ENCODE measurements at regions not wholly inside any gene's neighbourhood (a gene's known extent, or its start where the extent isn't known, plus 50 kb on each side); places are given as distances from the start of the nearest gene placed in this dataset.

DNA sequence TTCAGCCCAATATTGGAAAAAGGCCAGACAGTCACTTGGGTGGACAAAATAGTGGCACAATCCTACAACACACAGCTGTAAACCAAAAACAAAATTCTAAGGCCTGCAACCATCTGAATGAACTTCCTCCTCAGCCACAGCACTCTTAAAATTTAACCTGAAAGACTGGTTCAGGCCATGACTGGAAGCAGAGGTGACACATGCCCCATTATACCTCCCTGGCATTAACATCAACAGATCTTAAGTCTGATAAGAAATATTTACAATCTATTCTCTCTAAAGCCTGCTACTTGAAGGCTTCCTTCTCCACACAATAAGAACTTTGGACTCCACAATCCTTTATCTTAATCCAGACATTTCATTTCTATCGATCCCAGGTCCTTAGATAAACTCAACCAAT, 192.4 kb upstream of the LRP1B start:
- no peak overlapping the region for H3K4me3 ChIP-seq (ENCODE audit: low read length)
- no peak for DNase-seq (ENCODE audit: low read depth)
- TF ChIP-seq, protein P1, sequence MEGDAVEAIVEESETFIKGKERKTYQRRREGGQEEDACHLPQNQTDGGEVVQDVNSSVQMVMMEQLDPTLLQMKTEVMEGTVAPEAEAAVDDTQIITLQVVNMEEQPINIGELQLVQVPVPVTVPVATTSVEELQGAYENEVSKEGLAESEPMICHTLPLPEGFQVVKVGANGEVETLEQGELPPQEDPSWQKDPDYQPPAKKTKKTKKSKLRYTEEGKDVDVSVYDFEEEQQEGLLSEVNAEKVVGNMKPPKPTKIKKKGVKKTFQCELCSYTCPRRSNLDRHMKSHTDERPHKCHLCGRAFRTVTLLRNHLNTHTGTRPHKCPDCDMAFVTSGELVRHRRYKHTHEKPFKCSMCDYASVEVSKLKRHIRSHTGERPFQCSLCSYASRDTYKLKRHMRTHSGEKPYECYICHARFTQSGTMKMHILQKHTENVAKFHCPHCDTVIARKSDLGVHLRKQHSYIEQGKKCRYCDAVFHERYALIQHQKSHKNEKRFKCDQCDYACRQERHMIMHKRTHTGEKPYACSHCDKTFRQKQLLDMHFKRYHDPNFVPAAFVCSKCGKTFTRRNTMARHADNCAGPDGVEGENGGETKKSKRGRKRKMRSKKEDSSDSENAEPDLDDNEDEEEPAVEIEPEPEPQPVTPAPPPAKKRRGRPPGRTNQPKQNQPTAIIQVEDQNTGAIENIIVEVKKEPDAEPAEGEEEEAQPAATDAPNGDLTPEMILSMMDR (conservative IDR thresholded peaks at IDR 0.05; ENCODE audit: low read length), result no peak

DNA sequence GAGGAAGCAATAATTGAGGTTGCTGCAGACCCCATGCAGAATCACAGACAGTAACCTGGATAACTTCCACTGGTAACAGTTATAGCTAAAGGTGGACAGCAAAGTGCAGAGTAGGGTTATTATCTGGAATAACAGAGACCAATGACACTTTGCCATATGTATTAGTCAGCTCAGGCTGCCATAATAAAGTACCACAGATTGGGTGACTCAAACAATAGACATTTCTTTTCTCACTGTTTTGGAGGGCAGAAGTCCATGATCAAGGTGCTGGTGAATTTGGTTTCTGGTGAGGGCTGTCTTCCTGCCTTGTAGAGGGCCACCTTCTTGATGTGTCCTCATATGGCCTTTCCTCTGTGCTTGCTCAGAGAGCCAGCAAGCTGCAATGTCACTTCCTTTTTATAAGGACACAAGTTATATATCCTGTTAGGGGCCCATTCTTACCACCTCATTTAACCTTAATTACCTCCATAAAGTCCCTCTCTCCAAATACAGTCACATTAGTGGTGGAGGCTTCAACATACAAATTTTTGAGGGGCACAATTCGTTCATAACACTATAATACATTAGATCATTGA, 191.0 kb upstream of the LRP1B start:
- no peak for DNase-seq (ENCODE audit: low read depth)
- TF ChIP-seq, protein P1 (conservative IDR thresholded peaks at IDR 0.05; ENCODE audit: low read length), result no peak

DNA sequence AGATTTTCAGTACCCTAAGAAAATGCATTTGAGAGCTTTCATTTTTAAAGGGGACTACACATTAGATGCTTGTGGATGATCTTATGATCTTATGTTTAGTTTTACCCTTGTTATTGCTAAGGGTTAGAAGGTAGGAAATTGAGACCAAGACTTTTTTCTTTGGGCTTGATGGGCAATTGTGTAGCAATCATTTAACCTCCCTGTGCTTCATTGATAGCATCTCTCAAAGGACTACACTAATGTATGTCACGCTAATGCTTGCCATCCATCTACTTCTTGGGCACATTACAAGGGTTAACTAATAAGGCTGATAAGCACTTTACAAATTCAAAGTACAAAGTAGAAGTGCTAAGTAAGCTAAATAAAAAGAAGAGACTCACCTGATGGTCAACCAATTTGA, 189.3 kb upstream of the LRP1B start:
- H3K4me3 ChIP-seq (ENCODE audit: low read length), result no peak overlapping the region
- DNase-seq (ENCODE audit: low read depth), result no peak
- TF ChIP-seq, protein P1 (conservative IDR thresholded peaks at IDR 0.05; ENCODE audit: low read length), result no peak

More for the DNA sequence above, 191.0 kb upstream of the LRP1B start:
- H3K4me3 ChIP-seq (ENCODE audit: low read length), result no peak overlapping the region

DNA sequence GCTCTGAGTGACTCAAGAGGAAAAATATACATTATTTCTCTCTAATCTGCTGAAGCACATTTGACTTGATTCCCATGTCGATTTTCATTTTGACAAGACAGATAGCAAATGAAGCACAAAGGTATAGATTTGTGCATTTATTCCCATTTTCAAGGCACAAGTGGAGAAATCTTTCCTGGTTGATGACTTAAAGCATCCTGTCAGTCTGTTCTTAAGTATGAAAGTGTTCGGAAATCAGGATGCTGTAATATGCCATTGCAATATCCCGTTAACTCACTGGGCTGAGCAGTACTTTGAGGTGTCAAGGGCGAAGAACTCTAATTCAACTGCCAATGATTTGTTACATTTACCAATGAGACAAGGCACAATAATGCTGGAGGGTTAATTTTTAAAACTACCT, 185.2 kb upstream of the LRP1B start:
- TF ChIP-seq, protein P1 (conservative IDR thresholded peaks at IDR 0.05; ENCODE audit: low read length), result no peak
- no peak for DNase-seq (ENCODE audit: low read depth)
- no peak overlapping the region for H3K4me3 ChIP-seq (ENCODE audit: low read length)

DNA sequence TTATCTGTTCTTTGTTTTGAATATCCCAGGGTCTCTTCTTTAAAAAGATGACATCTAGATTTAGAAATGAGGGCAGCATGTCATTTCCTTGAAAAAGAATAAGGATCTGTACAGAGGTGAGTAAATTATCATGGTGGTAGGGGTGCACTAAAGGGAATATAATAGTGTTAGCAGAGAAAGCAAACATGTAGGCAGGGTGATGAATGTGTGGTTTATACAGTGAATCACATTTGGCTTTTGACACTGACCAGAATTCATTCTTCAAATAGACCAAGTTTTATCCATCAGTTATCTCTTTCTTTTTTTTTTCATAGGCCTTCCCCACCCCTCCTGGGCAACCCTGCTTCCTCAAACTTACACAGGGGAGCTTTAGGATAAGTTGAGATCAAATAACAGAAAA, 184.5 kb upstream of the LRP1B start:
- no peak for DNase-seq (ENCODE audit: low read depth)

DNA sequence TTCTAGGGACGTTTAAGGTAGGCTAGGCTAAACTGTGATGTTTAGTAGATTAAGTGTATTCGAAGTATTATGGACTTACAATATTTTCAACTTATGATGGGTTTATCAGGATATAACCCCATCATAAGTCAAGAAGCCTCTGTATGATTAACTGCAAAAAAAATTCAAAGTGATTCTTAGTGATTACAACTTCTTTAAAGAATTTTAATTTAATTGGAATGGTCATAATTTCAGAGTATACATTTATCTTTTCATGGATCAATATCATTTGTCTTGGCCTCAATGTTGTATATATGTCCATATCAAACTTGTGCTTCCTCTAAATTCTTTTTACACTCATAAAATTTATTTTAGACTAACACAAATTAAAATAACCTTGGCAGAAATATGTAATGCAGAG, 183.3 kb upstream of the LRP1B start:
- TF ChIP-seq, protein P1 (conservative IDR thresholded peaks at IDR 0.05; ENCODE audit: low read length), result no peak
- DNase-seq (ENCODE audit: low read depth), result no peak
- no peak overlapping the region for H3K4me3 ChIP-seq (ENCODE audit: low read length)

More for the DNA sequence above, 184.5 kb upstream of the LRP1B start:
- TF ChIP-seq, protein P1 (conservative IDR thresholded peaks at IDR 0.05; ENCODE audit: low read length), result no peak
- H3K4me3 ChIP-seq (ENCODE audit: low read length), result no peak overlapping the region

DNA sequence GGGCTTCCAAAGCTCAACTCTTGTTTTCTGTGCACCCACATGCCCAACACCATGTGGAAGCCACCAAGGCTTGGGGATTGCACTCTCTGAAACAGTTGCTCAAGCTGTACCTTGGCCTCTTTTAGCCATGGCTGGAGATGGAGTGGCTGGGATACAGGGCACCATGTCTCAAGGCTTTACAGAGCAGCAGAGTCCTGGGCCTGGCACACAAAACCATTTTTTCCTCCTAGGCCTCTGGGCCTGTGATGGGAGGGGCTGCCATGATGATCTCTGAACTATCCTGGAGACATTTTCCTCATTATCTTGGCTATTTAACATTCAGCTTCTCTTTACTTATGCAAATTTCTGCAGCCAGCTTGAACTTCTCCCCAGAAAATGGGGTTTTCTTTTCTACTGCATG, 179.7 kb upstream of the LRP1B start:
- H3K4me3 ChIP-seq (ENCODE audit: low read length), result no peak overlapping the region
- TF ChIP-seq, protein P1 (conservative IDR thresholded peaks at IDR 0.05; ENCODE audit: low read length), result no peak
- DNase-seq (ENCODE audit: low read depth), result no peak
